GM18870 (cell line): ENCODE measurements at regions not wholly inside any gene's neighbourhood (a gene's known extent, or its start where the extent isn't known, plus 50 kb on each side); places are given as distances from the start of the nearest gene placed in this dataset.
"Not testable (repeated sequence)": the region's sequence is repeated elsewhere in the genome, so short reads cannot be mapped to it uniquely, and the experiment has no call there.

ENCODE experiments used
- ATAC-seq: cut with Tn5 transposase; IDR thresholded peaks from one replicate; pipeline ENCODE4 v1.9.1; 2021; ENCODE audit warnings: moderate library complexity; ENCODE audit not compliant: unreplicated experiment

GRCh38 chr6:101110814-101111213 lies 229.7 kb upstream of the ASCC3 start:
- ATAC-seq, result no peak

- no peak for ATAC-seq
These were observed 232.5 kb upstream of the ASCC3 start for GRCh38 chr6:101113468-101114260.

DNA sequence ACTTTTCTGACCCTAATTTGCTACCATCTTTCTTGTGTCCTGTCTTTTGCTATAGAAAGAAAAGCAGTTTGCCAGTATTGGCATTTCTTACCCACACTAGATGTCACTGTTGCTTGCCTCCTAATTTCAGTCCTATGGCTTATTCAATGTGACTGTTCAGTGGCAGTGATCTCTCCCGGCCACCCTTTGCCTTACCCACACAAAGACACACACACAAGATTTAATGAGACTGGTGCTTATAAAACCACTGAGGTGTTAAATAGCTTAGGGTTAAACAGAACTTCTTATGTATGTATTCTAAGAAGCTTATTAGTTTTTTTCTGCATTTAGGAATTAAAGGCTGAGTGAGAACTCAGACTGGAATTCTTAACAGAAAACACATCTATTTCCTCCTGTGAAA lies 233.6 kb upstream of the ASCC3 start:
- ATAC-seq, result peak; percentile 65

GRCh38 chr6:101116337-101116736 lies 235.2 kb upstream of the ASCC3 start:
- no peak for ATAC-seq

DNA sequence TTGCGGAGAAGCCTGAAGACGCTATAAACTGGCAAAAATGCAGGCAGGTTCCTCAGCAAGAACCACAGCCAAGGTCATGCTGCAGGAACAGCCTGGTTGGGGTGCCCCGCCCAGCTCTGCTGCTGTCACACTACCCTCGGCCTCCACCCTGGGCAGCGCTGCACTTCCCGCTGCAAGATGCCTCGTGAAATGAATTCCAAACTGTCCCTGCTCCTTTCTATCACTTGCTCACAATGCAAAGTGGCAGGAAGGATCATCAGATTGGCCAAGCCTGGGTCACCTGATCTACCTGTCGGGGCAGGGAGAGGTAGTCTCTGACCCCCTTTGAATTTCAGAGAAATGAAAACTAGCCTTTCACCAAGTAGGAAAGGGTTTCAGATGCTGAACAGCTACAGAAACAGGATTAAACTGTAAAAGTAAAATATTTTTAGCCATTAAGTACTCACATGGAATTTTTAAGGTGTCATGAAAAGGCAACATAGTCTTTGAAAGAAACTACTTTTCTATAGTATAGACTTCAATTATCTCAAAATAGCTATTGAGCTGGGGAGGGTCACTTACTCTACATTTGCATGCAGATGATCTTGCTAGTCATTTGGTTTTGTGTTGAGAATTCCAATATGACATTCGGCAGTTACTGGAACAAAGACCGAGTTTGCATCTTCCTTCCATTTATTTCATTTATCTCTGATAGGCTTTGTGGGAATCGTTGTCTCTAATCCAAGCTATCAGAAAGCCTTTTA lies 236.4 kb upstream of the ASCC3 start:
- no peak for ATAC-seq

DNA sequence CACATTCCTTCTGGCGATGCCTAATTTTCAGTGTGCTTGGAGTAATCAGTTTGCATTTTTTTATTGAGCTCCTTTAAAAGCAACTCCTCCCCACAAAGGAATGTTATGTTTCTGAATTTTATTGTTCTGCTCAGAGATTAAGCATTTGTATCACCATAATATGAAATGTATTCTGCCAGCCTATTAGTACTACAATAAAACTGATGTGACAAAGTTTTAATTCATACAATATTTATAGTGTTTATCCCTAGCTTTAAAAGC lies 236.9 kb upstream of the ASCC3 start:
- no peak for ATAC-seq

- ATAC-seq, result no peak
These were observed 239.6 kb upstream of the ASCC3 start for GRCh38 chr6:101120747-101121146.

GRCh38 chr6:101125380-101125971 lies 244.3 kb upstream of the ASCC3 start:
- no peak for ATAC-seq

DNA sequence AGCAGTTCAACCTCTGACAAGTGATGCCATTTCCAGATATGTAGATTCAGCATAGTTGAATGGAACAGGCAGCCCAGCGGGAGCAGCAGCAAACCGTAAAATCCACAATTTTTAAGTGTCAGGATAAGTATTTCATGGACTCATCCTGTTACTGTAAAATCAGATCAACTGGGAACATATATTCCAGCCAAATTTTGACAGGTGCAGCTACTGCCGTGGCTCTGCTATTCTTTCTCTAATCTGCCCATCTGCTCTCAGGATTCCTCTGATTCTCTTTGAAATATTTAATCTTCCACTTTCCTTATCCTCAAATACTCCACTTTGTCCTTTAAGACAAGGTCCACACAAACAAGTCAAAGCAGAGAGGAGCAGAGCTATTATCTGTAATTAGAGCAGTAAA lies 245.4 kb upstream of the ASCC3 start:
- ATAC-seq, result no peak

- no peak for ATAC-seq
These were observed 248.7 kb upstream of the ASCC3 start for GRCh38 chr6:101129851-101130250.

GRCh38 chr6:101146389-101146788 lies 247.1 kb upstream of the GRIK2 start:
- no peak for ATAC-seq

- no peak for ATAC-seq
These were observed 243.3 kb upstream of the GRIK2 start for GRCh38 chr6:101150226-101150625.

DNA sequence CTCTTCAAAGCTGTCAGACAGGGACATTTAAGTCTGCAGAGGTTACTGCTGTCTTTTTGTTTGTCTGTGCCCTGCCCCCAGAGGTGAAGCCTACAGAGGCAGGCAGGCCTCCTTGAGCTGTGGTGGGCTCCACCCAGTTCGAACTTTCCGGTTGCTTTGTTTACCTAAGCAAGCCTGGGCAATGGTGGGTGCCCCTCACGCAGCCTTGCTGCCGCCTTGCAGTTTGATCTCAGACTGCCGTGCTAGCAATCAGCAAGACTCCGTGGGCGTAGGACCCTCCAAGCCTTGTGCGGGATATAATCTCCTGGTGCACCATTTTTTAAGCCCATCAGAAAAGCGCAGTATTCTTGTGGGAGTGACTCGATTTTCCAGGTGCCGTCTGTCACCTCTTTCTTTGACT lies 235.9 kb upstream of the GRIK2 start:
- ATAC-seq, result not testable (repeated sequence)

- no peak for ATAC-seq
These were observed 229.9 kb upstream of the GRIK2 start for GRCh38 chr6:101163611-101164010.

DNA sequence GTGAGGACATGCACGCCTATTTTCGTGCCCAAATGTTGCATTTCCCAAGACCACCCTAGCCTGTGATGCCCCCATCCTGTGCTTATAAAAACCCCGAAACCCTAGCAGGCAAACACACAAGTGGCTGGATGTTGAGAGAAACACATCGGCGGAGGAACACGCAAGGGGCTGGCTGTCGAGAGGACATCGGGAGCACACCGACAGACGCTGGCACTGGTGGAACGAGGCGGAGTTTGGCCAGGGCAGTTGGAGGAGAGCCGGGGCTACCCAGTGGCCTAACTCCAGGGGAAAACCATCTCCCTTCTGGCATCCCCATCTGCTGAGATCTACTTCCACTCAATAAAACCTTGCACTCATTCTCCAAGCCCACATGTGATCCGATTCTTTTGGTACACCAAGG lies 225.9 kb upstream of the GRIK2 start:
- no peak for ATAC-seq

GRCh38 chr6:101171049-101171448 lies 222.5 kb upstream of the GRIK2 start:
- ATAC-seq, result not testable (repeated sequence)

DNA sequence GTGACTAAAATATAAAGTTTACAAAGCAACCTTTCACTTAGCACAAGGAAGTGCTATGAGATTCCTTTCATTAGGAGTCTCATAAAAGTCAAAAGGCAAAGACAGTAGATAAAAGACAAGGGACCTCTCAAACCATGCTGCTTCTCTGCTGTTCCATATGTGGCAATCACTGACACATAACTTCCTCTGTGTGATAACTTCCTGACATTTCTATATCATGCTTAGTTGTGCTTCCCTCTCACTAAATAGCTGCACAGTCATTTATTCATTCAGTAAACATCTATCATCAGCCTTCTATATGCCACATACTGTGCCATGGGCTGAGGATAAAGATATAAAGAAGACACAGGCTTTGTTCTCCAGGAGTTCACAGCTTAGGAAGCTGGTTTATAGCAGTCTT lies 214.8 kb upstream of the GRIK2 start:
- ATAC-seq, result no peak

- ATAC-seq, result no peak
These were observed 212.5 kb upstream of the GRIK2 start for GRCh38 chr6:101181006-101181405.

DNA sequence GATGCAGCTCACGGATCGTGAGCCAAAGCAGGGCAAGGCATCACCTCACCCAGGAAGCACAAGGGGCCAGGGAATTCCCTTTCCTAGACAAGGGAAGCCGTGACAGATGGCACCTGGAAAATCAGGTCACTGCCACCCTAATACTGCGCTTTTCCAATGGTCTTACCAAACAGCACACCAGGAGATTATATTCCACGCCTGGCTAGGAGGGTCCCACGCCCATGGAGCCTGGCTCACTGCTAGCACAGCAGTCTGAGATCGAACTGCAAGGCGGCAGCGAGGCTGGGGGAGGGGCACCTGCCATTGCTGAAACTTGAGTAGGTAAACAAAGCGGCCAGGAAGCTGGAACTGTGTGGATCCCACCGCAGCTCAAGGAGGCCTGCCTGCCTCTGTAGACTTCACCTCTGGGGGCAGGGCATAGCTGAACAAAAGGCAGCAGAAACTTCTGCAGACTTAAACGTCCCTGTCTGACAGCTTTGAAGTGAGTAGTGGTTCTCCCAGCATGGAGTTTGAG lies 205.2 kb upstream of the GRIK2 start:
- ATAC-seq, result not testable (repeated sequence)

DNA sequence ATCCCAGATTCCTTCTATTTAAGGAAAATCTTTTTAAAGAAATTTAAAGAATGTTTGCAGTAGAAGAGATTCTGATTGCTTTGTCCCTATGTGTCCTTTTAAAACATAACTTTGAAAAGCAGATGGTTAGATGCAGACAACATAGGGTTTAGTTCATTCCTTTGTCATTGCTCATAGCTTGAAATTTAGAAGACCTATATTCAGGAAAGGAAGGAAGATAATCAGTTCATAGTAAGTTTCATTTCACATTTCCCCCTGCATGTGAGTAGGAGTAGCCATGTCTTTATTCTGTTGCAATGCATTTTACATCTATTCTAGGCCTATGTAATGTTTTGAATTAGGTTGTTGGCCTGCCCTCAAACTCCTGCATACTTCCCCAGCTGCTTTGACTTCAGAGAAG lies 197.9 kb upstream of the GRIK2 start:
- ATAC-seq, result no peak

GRCh38 chr6:101199441-101199840 lies 194.1 kb upstream of the GRIK2 start:
- ATAC-seq, result no peak

- no peak for ATAC-seq
These were observed 190.6 kb upstream of the GRIK2 start for GRCh38 chr6:101202867-101203374.
